H9 (cell line): ENCODE measurements at regions not wholly inside any gene's neighbourhood (a gene's known extent, or its start where the extent isn't known, plus 50 kb on each side); places are given as distances from the start of the nearest gene placed in this dataset.

Experiments
- DNase-seq: peaks from one replicate; pipeline ENCODE4 v3.0.0-alpha.2; 2017
- H2AFZ ChIP-seq: one replicate; pipeline ENCODE4 v1.6.1; 2013; ENCODE audit warnings: mild to moderate bottlenecking, low read length, control low read depth, moderate library complexity
- H2AK5ac ChIP-seq: 2 replicates; pipeline ENCODE4 v1.6.1; 2013; ENCODE audit warnings: low read length, control low read depth, mixed read lengths; ENCODE audit not compliant: insufficient read length
- H2BK120ac ChIP-seq: one replicate; pipeline ENCODE4 v1.6.1; 2013; ENCODE audit warnings: low read depth, mild to moderate bottlenecking, low read length, control low read depth, inconsistent platforms; ENCODE audit not compliant: poor library complexity, severe bottlenecking
- H2BK12ac ChIP-seq: 2 replicates; pipeline ENCODE4 v1.6.1; 2013; ENCODE audit warnings: low read length, control low read depth, mixed read lengths, low read depth; ENCODE audit not compliant: insufficient read length
- H2BK15ac ChIP-seq: 2 replicates; pipeline ENCODE4 v1.6.1; 2013; ENCODE audit warnings: low read depth, low read length, control low read depth
- H2BK20ac ChIP-seq: one replicate; pipeline ENCODE4 v1.6.1; 2013; ENCODE audit warnings: low read depth, mild to moderate bottlenecking, low read length, control low read depth, inconsistent platforms; ENCODE audit not compliant: poor library complexity, severe bottlenecking
- H2BK5ac ChIP-seq: 2 replicates; pipeline ENCODE4 v1.6.1; 2013; ENCODE audit warnings: low read length, control low read depth, mixed read lengths; ENCODE audit not compliant: insufficient read length
- H3K14ac ChIP-seq: 2 replicates; pipeline ENCODE4 v1.6.1; 2013; ENCODE audit warnings: low read length, control low read depth; ENCODE audit not compliant: insufficient read depth
- H3K18ac ChIP-seq: 2 replicates; pipeline ENCODE4 v1.6.1; 2013; ENCODE audit warnings: low read depth, mild to moderate bottlenecking, mixed read lengths, low read length, control low read depth; ENCODE audit not compliant: insufficient read length
- H3K23ac ChIP-seq: 2 replicates; pipeline ENCODE4 v1.6.1; 2013; ENCODE audit warnings: low read length, control low read depth, mixed read lengths, low read depth; ENCODE audit not compliant: insufficient read length
- H3K23me2 ChIP-seq: 2 replicates; pipeline ENCODE4 v1.6.1; 2013; ENCODE audit warnings: low read depth, mild to moderate bottlenecking, mixed read lengths, low read length, control low read depth; ENCODE audit not compliant: insufficient read length, poor library complexity, severe bottlenecking
- H3K27ac ChIP-seq: 2 replicates; pipeline ENCODE4 v1.5.1; 2013; ENCODE audit warnings: low read length, control low read depth, mixed read lengths, low read depth; ENCODE audit not compliant: insufficient read length
- H3K27me3 ChIP-seq: 2 replicates; pipeline ENCODE4 v1.6.1; 2013; ENCODE audit warnings: low read length, control low read depth, inconsistent platforms; ENCODE audit not compliant: insufficient read depth
- H3K4ac ChIP-seq: 2 replicates; pipeline ENCODE4 v1.6.1; 2013; ENCODE audit warnings: low read depth, mild to moderate bottlenecking, control low read depth, inconsistent platforms, low read length, moderate library complexity
- H3K4me1 ChIP-seq: 2 replicates; pipeline ENCODE4 v1.6.1; 2013; ENCODE audit warnings: low read length, control low read depth, inconsistent platforms; ENCODE audit not compliant: insufficient read depth
- H3K4me2 ChIP-seq: 2 replicates; pipeline ENCODE4 v1.6.1; 2013; ENCODE audit warnings: low read length, control low read depth, mixed read lengths; ENCODE audit not compliant: insufficient read length, insufficient read depth
- H3K56ac ChIP-seq: 2 replicates; pipeline ENCODE4 v1.6.1; 2013; ENCODE audit warnings: low read depth, mild to moderate bottlenecking, mixed read lengths, low read length, control low read depth; ENCODE audit not compliant: insufficient read length
- H3K79me1 ChIP-seq: 2 replicates; pipeline ENCODE4 v1.6.1; 2013; ENCODE audit warnings: low read depth, mild to moderate bottlenecking, moderate library complexity, low read length, control low read depth, inconsistent platforms; ENCODE audit not compliant: insufficient read depth, poor library complexity, severe bottlenecking
- H3K79me2 ChIP-seq: 2 replicates; pipeline ENCODE4 v1.6.1; 2013; ENCODE audit warnings: low read length, control low read depth, inconsistent platforms; ENCODE audit not compliant: insufficient read depth
- H3K9ac ChIP-seq: 2 replicates; pipeline ENCODE4 v1.6.1; 2013; ENCODE audit warnings: low read length, control low read depth, mixed read lengths; ENCODE audit not compliant: insufficient read length; ENCODE audit errors: extremely low read depth
- H3K9me3 ChIP-seq: one replicate; pipeline ENCODE4 v1.6.1; 2013; ENCODE audit warnings: low read depth, low read length, inconsistent platforms; ENCODE audit not compliant: control insufficient read depth
- H3T11ph ChIP-seq: one replicate; pipeline ENCODE4 v1.6.1; 2013; ENCODE audit warnings: mild to moderate bottlenecking, low read length, control low read depth, inconsistent platforms
- H4K20me1 ChIP-seq: one replicate; pipeline ENCODE4 v1.6.1; 2013; ENCODE audit not compliant: control insufficient read depth, insufficient read length, insufficient read depth
- H4K5ac ChIP-seq: 2 replicates; pipeline ENCODE4 v1.6.1; 2013; ENCODE audit warnings: low read depth, mild to moderate bottlenecking, mixed read lengths, low read length, control low read depth; ENCODE audit not compliant: insufficient read length
- H4K8ac ChIP-seq: replicated peaks from 2 replicates; pipeline ENCODE4 v1.6.1; 2013; ENCODE audit warnings: low read length, control low read depth, mixed read lengths, low read depth; ENCODE audit not compliant: insufficient read length
- H4K91ac ChIP-seq: 2 replicates; pipeline ENCODE4 v1.6.1; 2013; ENCODE audit warnings: low read depth, mild to moderate bottlenecking, moderate library complexity, mixed read lengths, low read length, control low read depth; ENCODE audit not compliant: insufficient read length
- H3K27ac Mint-ChIP-seq, 3 experiments: 2 replicates in 2 of 3; 3 replicates in 1 of 3; pipeline ENCODE4 v1.8.0; 2020 to 2021; ENCODE audit warnings: mixed read lengths in 3 of 3, mild to moderate bottlenecking in 1 of 3, moderate library complexity in 1 of 3
- H3K27me3 Mint-ChIP-seq: 2 replicates; pipeline ENCODE4 v1.8.0; 2021; ENCODE audit warnings: low read depth, mild to moderate bottlenecking, moderate library complexity, mixed read lengths
- H3K36me3 Mint-ChIP-seq, 3 experiments: 2 replicates in 2 of 3; 3 replicates in 1 of 3; pipeline ENCODE4 v1.8.0; 2020 to 2021; ENCODE audit warnings: low read depth in 3 of 3, mixed read lengths in 3 of 3; ENCODE audit not compliant: insufficient read depth in 1 of 3
- H3K4me1 Mint-ChIP-seq, 2 experiments: 2 replicates each; pipeline ENCODE4 v1.8.0; 2020; ENCODE audit warnings: mixed read lengths in 2 of 2
- H3K4me3 Mint-ChIP-seq, 2 experiments: 2 replicates in 1 of 2; 3 replicates in 1 of 2; pipeline ENCODE4 v1.8.0; 2020 to 2021; ENCODE audit warnings: mild to moderate bottlenecking in 2 of 2, mixed read lengths in 2 of 2, moderate library complexity in 1 of 2
- H3K9me3 Mint-ChIP-seq, 2 experiments: 2 replicates in 1 of 2; 3 replicates in 1 of 2; pipeline ENCODE4 v1.8.0; 2020; ENCODE audit warnings: mild to moderate bottlenecking in 2 of 2, mixed read lengths in 2 of 2, moderate library complexity in 1 of 2
- whole genome bisulfite sequencing: extraction: QIAGEN DNeasy Blood & Tissue Kit; methylation state at CpG from one replicate; pipeline ENCODE4 v1.1.7; 2013; ENCODE audit warnings: missing lambda C conversion rate, low lambda C conversion rate, mixed read lengths; ENCODE audit not compliant: insufficient read length; ENCODE audit errors: extremely low coverage; 5-methylcytosine and 5-hydroxymethylcytosine counted together
- TF ChIP-seq, protein P1 (sequence below): fragments of 200-600 bp; sonication (generic); conservative IDR thresholded peaks from 3 replicates; pipeline ENCODE4 v1.8.0; 2021; ENCODE audit warnings: antibody characterized with exemption, mild to moderate bottlenecking

DNA sequence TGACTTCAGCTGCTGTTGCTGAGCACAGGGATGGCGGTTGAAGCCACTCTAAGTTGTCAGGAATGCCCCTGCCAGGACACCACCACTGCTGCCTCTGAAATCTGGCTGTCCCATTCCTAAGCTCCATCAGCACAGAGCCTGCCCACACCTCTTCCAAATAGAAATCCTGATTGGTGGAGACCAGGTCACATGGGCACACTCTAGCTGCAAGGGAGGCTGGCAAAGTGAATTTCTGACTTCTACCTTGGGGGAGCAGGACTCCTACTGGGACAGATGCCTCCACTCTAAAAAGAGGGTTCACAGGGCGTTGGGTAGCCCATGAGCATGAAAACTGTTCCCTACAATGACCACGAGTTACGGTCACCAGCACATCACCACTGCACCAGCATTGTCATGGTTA, 83.8 kb upstream of the TARDBP start:
- Histone ChIP-seq H2AFZ (no peak overlapping the region), H3K9ac (no peak overlapping the region), H2BK5ac (no peak overlapping the region), H3K23ac (no peak overlapping the region), H3K9me3 (no peaks in the 10 kb centered on the region), H3K23me2 (no peaks in the 10 kb centered on the region), H4K91ac (no peak overlapping the region), H3K27me3 (no peaks in the 10 kb centered on the region), H2BK120ac (no peak overlapping the region), H3K4me2 (no peak overlapping the region), H2BK15ac (no peak overlapping the region), H3T11ph (no peak overlapping the region), H2BK12ac (no peak overlapping the region), H4K8ac (no peak overlapping the region), H2AK5ac (no peak overlapping the region), H3K79me1 (no peaks in the 10 kb centered on the region), H3K4ac (no peak overlapping the region), H3K27ac (no peak overlapping the region), H3K18ac (no peak overlapping the region), H4K5ac (no peak overlapping the region), H4K20me1 (no peaks in the 10 kb centered on the region), H3K56ac (no peak overlapping the region), H3K14ac (no peak overlapping the region), H3K4me1 (no peaks in the 10 kb centered on the region), H3K79me2 (no peaks in the 10 kb centered on the region), H2BK20ac (no peak overlapping the region)
- Mint-ChIP-seq H3K27ac (no peak overlapping the region), H3K36me3 (peaks cover 2 to 4% (median 3%) of the 10 kb centered on the region in 3 experiments; a peak in 4 of 7 replicates), H3K4me1 (0 out of 4 replicates have a peak, but pooled peaks cover 0 to under 1% of the 10 kb centered on the region in 2 experiments), H3K9me3 (peaks cover 10 to 15% of the 10 kb centered on the region in 2 experiments), H3K4me3 (no peak overlapping the region), H3K27me3 (no peaks in the 10 kb centered on the region)
- TF ChIP-seq, protein P1, sequence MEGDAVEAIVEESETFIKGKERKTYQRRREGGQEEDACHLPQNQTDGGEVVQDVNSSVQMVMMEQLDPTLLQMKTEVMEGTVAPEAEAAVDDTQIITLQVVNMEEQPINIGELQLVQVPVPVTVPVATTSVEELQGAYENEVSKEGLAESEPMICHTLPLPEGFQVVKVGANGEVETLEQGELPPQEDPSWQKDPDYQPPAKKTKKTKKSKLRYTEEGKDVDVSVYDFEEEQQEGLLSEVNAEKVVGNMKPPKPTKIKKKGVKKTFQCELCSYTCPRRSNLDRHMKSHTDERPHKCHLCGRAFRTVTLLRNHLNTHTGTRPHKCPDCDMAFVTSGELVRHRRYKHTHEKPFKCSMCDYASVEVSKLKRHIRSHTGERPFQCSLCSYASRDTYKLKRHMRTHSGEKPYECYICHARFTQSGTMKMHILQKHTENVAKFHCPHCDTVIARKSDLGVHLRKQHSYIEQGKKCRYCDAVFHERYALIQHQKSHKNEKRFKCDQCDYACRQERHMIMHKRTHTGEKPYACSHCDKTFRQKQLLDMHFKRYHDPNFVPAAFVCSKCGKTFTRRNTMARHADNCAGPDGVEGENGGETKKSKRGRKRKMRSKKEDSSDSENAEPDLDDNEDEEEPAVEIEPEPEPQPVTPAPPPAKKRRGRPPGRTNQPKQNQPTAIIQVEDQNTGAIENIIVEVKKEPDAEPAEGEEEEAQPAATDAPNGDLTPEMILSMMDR, result no peak
- WGBS, result no CpG with 5 or more reads among the region's 4 CpGs
- no peak for DNase-seq
